A549 (cell line): ENCODE measurements at regions not wholly inside any gene's neighbourhood (a gene's known extent, or its start where the extent isn't known, plus 50 kb on each side); places are given as distances from the start of the nearest gene placed in this dataset.

Experiments
- ATAC-seq, 2 experiments: fragments of 200-7000 bp in 1 of 2; fragments of >200 bp in 1 of 2; cut with Nextera tagmentation in 1 of 2; cut with Tn5 transposase in 1 of 2; 3 replicates each; pipeline versions ENCODE4 v1.8.0 to v1.9.1; 2018 to 2020; ENCODE audit warnings: mild to moderate bottlenecking in 1 of 2, moderate library complexity in 1 of 2
- CTCF ChIA-PET: fragments of 300-600 bp; sonication (Branson Sonifier 250); formaldehyde crosslinking; extraction: SDS; loops from one replicate; lab custom pipeline; 2021; ENCODE audit warnings: antibody characterized with exemption, inconsistent platforms; lab: Yijun Ruan, JAX
- POLR2A ChIA-PET: fragments of 350-600 bp; formaldehyde crosslinking; extraction: SDS; loops from one replicate; lab custom pipeline; 2021; ENCODE audit warnings: antibody characterized with exemption, inconsistent platforms; lab: Yijun Ruan, JAX
- DNase-seq, 2 experiments: peaks; one replicate each; pipeline versions ENCODE4 v3.0.0 to v3.0.0-alpha.2; 2011 to 2016; ENCODE audit warnings: low read depth in 1 of 2, low spot score in 1 of 2
- FAIRE-seq: peaks from 2 replicates; lab custom pipeline; 2011; peaks lifted over from hg19 to GRCh38; lab: Jason Lieb, UNC
- H3K27ac ChIP-seq, 2 experiments: fragments of >200 bp; sonication (Bioruptor Twin); formaldehyde crosslinking; 3 replicates each; pipeline ENCODE4 v1.5.1; 2016 to 2017
- H3K4me1 ChIP-seq: fragments of >200 bp; sonication (Bioruptor Twin); formaldehyde crosslinking; 3 replicates; pipeline ENCODE4 v1.6.1; 2016
- H3K4me2 ChIP-seq: fragments of >200 bp; sonication (Bioruptor Twin); formaldehyde crosslinking; 3 replicates; pipeline ENCODE4 v1.6.1; 2016
- H3K4me3 ChIP-seq: fragments of >200 bp; sonication (Bioruptor Twin); formaldehyde crosslinking; 3 replicates; pipeline ENCODE4 v1.5.1; 2016
- H3K9me3 ChIP-seq: fragments of >200 bp; sonication (Bioruptor Twin); formaldehyde crosslinking; 3 replicates; pipeline ENCODE4 v1.6.1; 2016
- CBX8 ChIP-seq: fragments of 200-600 bp; sonication (generic); IDR thresholded peaks from 2 replicates; pipeline ENCODE4 v1.6.1; 2016
- CTCF ChIP-seq: fragments of >200 bp; sonication (Bioruptor Twin); formaldehyde crosslinking; IDR thresholded peaks from 3 replicates; pipeline ENCODE4 v1.5.1; 2016
- EHMT2 ChIP-seq: fragments of 200-600 bp; sonication (generic); IDR thresholded peaks from 2 replicates; pipeline ENCODE4 v1.6.1; 2016; ENCODE audit warnings: antibody characterized with exemption, low read depth, mild to moderate bottlenecking, moderate library complexity
- ELK1 ChIP-seq: fragments of 150-350 bp; IDR thresholded peaks from 2 replicates; pipeline ENCODE4 v1.6.1; 2014; ENCODE audit warnings: low read depth, mild to moderate bottlenecking, low read length
- EP300 ChIP-seq, 2 experiments: fragments of >200 bp; sonication (Bioruptor Twin); formaldehyde crosslinking; IDR thresholded peaks; 2 replicates in 1 of 2; 3 replicates in 1 of 2; pipeline ENCODE4 v1.6.1; 2016 to 2017
- FOSL2 ChIP-seq, 2 experiments: fragments of 450-650 bp in 1 of 2; fragments of >200 bp in 1 of 2; sonication (Bioruptor Twin) in 1 of 2; formaldehyde crosslinking; IDR thresholded peaks; 2 replicates each; pipeline versions ENCODE4 v1.5.0 to v1.6.1; 2016 to 2020; ENCODE audit warnings: mild to moderate bottlenecking in 1 of 2, moderate library complexity in 1 of 2
- FOXS1 ChIP-seq: fragments of 250-450 bp; sonication (Bioruptor Pico); IDR thresholded peaks from 2 replicates; pipeline ENCODE4 v1.5.0; 2020; ENCODE audit warnings: mild to moderate bottlenecking, moderate library complexity
- GATA3 ChIP-seq: IDR thresholded peaks from 2 replicates; pipeline ENCODE4 v1.6.1; 2012; ENCODE audit warnings: borderline replicate concordance
- HOXA7 ChIP-seq: fragments of 250-450 bp; sonication (Bioruptor Pico); IDR thresholded peaks from 2 replicates; pipeline ENCODE4 v1.5.0; 2020; ENCODE audit warnings: mild to moderate bottlenecking, moderate library complexity
- JUN ChIP-seq, 2 experiments: fragments of >200 bp; sonication (Bioruptor Twin); formaldehyde crosslinking; IDR thresholded peaks; 2 replicates in 1 of 2; 3 replicates in 1 of 2; pipeline ENCODE4 v1.6.1; 2016 to 2017
- JUNB ChIP-seq: fragments of >200 bp; sonication (Bioruptor Twin); formaldehyde crosslinking; IDR thresholded peaks from 2 replicates; pipeline ENCODE4 v1.6.1; 2016
- NR3C1 ChIP-seq: fragments of >200 bp; sonication (Bioruptor Twin); formaldehyde crosslinking; IDR thresholded peaks from 3 replicates; pipeline ENCODE4 v1.6.1; 2017
- PHF8 ChIP-seq: fragments of 200-600 bp; sonication (generic); IDR thresholded peaks from 2 replicates; pipeline ENCODE4 v1.6.1; 2016; ENCODE audit warnings: low read depth, mild to moderate bottlenecking, antibody characterized with exemption, moderate library complexity, borderline replicate concordance
- RCOR1 ChIP-seq: fragments of 150-350 bp; IDR thresholded peaks from 2 replicates; pipeline ENCODE4 v1.6.1; 2014; ENCODE audit warnings: antibody characterized with exemption, low read length, low read depth
- RFX5 ChIP-seq: fragments of 450-650 bp; IDR thresholded peaks from 2 replicates; pipeline ENCODE4 v1.7.1; 2014; ENCODE audit warnings: antibody characterized with exemption, mild to moderate bottlenecking, moderate library complexity
- TP53 ChIP-seq: fragments of 250-450 bp; sonication (Bioruptor Pico); IDR thresholded peaks from 2 replicates; pipeline ENCODE4 v1.5.0; 2021; ENCODE audit warnings: mild to moderate bottlenecking, moderate library complexity
- ZC3H11A ChIP-seq: fragments of 450-650 bp; IDR thresholded peaks from 2 replicates; pipeline ENCODE4 v1.6.1; 2014; ENCODE audit warnings: antibody characterized with exemption, mild to moderate bottlenecking
- ZSCAN20 ChIP-seq: fragments of 250-450 bp; sonication (Bioruptor Pico); IDR thresholded peaks from 2 replicates; pipeline ENCODE4 v1.8.0; 2022; ENCODE audit warnings: mild to moderate bottlenecking, moderate library complexity
- WGBS: methylation state at CpG from one replicate; pipeline ENCODE4 v1.1.6; 2017; ENCODE audit errors: missing lambda C conversion rate; 5-methylcytosine and 5-hydroxymethylcytosine counted together
- TF ChIP-seq, protein P1 (sequence below): fragments of 200-600 bp; sonication (generic); IDR thresholded peaks from 2 replicates; pipeline ENCODE4 v1.6.1; 2016; ENCODE audit warnings: antibody characterized with exemption, mild to moderate bottlenecking, moderate library complexity
- TF ChIP-seq, protein P2 (sequence below): fragments of >200 bp; sonication (Bioruptor Twin); formaldehyde crosslinking; IDR thresholded peaks from 3 replicates; pipeline ENCODE4 v1.6.1; 2016
- TF ChIP-seq, protein P3 (sequence below): fragments of 450-650 bp; IDR thresholded peaks from 2 replicates; pipeline ENCODE4 v1.6.1; 2014; ENCODE audit warnings: antibody characterized with exemption

DNA sequence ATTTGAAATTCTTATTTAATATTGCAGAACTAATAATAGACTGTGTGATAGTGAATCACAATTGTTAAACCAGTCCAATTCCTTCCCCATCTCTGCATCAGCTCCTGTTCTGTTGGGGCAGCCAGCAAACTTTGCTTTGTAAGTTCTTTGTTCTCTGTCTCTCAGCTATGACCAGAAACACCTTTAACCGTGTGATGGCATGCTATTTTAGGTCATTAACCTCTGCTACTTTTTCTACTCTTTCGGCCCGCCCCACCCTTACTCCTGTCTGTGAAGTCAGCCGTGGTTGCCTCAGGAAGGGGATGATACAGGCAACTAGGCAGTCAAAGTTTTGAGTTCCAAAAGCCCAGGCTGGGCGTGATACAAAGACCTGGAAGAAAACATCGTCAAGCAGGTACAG is 51.3 kb upstream of the EGFL6 start:
- Histone ChIP-seq H3K9me3 (no peaks in the 10 kb centered on the region), H3K4me3 (no peak overlapping the region), H3K4me1 (no peaks in the 10 kb centered on the region), H3K4me2 (no peak overlapping the region), H3K27ac (no peak overlapping the region)
- ChIA-PET CTCF (interaction anchor here (0.6 to 1.9 kb wide), 2 partner anchors 11 to 641 kb away, joined by 3 to 10 read pairs; no protein-coding TSS in a partner anchor), POLR2A (no interaction called here)
- no peak for FAIRE-seq
- no peak for ATAC-seq
- TF ChIP-seq CTCF (no peak), TP53 (CRISPR knock-in tag) (no peak), EP300 (IDR thresholded peaks at IDR 0.05) (no peak), ZSCAN20 (CRISPR knock-in tag) (no peak), HOXA7 (CRISPR knock-in tag) (no peak), PHF8 (no peak), FOSL2 (IDR thresholded peaks at IDR 0.05) (no peak), FOSL2 (CRISPR knock-in tag; IDR thresholded peaks at IDR 0.05) (no peak), RCOR1 (no peak), EHMT2 (no peak), JUN (IDR thresholded peaks at IDR 0.05) (no peak), ZC3H11A (no peak), GATA3 (no peak), CBX8 (no peak), ELK1 (no peak)
- TF ChIP-seq, protein P1, sequence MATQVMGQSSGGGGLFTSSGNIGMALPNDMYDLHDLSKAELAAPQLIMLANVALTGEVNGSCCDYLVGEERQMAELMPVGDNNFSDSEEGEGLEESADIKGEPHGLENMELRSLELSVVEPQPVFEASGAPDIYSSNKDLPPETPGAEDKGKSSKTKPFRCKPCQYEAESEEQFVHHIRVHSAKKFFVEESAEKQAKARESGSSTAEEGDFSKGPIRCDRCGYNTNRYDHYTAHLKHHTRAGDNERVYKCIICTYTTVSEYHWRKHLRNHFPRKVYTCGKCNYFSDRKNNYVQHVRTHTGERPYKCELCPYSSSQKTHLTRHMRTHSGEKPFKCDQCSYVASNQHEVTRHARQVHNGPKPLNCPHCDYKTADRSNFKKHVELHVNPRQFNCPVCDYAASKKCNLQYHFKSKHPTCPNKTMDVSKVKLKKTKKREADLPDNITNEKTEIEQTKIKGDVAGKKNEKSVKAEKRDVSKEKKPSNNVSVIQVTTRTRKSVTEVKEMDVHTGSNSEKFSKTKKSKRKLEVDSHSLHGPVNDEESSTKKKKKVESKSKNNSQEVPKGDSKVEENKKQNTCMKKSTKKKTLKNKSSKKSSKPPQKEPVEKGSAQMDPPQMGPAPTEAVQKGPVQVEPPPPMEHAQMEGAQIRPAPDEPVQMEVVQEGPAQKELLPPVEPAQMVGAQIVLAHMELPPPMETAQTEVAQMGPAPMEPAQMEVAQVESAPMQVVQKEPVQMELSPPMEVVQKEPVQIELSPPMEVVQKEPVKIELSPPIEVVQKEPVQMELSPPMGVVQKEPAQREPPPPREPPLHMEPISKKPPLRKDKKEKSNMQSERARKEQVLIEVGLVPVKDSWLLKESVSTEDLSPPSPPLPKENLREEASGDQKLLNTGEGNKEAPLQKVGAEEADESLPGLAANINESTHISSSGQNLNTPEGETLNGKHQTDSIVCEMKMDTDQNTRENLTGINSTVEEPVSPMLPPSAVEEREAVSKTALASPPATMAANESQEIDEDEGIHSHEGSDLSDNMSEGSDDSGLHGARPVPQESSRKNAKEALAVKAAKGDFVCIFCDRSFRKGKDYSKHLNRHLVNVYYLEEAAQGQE = no peak
- WGBS = 53% methylated on average over 6 of the region's 6 CpGs
- no peak for DNase-seq

DNA sequence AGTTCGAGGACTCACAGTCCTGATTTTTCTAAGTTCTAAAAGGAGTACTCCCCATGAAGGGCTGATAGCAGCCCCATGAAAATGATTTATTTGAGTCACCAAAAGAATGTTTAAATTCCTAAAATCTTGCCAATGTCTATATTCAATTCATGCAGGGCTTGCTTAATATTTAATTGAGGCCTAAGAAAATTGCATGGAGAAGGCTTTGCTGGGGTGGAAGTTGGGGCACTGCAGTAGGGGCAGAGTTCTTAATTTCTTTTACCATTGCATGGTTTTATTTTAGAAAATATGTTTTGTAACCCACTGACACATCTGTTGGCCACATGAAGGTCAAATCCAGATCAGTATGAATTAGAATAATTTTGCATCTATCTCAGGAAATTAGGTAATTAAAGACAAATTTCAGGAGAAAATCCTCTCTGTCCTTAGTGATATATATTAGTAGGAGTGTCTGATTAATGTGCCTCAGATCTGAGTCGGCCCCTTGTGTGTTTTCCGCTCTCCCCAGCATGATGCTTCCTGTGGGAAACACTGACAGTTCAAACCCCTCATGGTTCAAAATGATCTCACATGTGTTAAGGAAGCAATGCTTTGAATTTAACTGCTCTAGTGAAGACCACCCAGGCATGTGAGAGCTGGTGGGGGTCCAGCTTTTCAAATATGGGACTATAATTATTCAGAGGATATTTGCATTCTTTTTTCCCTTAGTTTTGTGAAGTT is 54.0 kb upstream of the EGFL6 start:
- 81% methylated on average over 3 of the region's 3 CpGs for WGBS
- TF ChIP-seq RFX5 (no peak), FOXS1 (CRISPR knock-in tag) (no peak), NR3C1 (no peak), HOXA7 (CRISPR knock-in tag) (no peak), JUNB (no peak), ZSCAN20 (CRISPR knock-in tag) (no peak)
- TF ChIP-seq, protein P2, sequence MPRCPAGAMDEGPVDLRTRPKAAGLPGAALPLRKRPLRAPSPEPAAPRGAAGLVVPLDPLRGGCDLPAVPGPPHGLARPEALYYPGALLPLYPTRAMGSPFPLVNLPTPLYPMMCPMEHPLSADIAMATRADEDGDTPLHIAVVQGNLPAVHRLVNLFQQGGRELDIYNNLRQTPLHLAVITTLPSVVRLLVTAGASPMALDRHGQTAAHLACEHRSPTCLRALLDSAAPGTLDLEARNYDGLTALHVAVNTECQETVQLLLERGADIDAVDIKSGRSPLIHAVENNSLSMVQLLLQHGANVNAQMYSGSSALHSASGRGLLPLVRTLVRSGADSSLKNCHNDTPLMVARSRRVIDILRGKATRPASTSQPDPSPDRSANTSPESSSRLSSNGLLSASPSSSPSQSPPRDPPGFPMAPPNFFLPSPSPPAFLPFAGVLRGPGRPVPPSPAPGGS = no peak
- TF ChIP-seq, protein P3, sequence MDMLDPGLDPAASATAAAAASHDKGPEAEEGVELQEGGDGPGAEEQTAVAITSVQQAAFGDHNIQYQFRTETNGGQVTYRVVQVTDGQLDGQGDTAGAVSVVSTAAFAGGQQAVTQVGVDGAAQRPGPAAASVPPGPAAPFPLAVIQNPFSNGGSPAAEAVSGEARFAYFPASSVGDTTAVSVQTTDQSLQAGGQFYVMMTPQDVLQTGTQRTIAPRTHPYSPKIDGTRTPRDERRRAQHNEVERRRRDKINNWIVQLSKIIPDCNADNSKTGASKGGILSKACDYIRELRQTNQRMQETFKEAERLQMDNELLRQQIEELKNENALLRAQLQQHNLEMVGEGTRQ = no peak
- ATAC-seq (no peak), FAIRE-seq (peak; percentile 18), DNase-seq (no peak)
- Histone ChIP-seq H3K27ac (no peak overlapping the region), H3K9me3 (no peaks in the 10 kb centered on the region), H3K4me2 (no peak overlapping the region), H3K4me1 (no peaks in the 10 kb centered on the region), H3K4me3 (no peak overlapping the region)
- POLR2A ChIA-PET = no interaction called here
- CTCF ChIA-PET = interaction anchor here (0.6 to 2.2 kb wide), 3 partner anchors 9 to 131 kb away, joined by 3 to 6 read pairs (median 4); no protein-coding TSS in a partner anchor
